LHCN-M2 (cell line): ENCODE measurements at regions not wholly inside any gene's neighbourhood (a gene's known extent, or its start where the extent isn't known, plus 50 kb on each side); places are given as distances from the start of the nearest gene placed in this dataset.

Source experiments
- DNase-seq: peaks from one replicate; pipeline ENCODE4 v3.0.0-alpha.2; 2012; ENCODE audit warnings: low read depth

DNA sequence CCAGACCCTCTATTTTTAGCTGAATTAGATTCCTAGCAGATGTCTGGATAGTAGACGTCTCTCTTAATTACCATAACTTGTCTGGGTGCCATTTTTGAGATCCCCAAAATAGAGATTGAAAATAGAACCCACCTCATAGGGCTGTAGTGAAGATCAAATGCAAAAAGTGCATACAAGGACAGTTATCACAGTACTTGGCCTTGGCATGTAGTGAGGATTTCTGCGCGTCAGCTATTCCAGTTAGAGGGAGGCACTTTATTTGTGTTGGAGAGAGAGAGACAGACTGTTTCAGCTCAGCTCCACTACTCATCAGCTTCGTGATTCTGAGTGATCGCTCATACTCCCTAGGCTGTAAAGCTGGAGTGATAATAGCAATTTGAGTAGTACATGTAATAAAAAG, 59.6 kb upstream of the CDH13 start:
- DNase-seq, result no peak

DNA sequence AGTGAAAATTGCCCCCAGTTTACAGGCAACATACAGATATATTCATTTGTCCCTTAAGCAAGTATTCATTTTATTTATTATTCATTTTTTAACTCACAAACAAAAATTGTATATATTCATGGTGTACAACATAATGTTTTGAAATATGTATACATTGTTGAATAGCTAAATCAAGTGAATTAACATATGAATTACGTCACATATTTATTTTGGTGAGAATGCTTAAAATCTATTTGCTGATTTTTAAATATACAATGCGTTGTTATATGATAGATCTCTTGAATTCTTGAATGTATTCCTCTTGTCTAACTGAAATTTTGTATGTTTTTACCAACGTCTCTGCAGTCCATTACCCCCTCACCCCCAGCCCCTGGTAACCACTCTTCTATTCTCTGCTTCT, 63.4 kb upstream of the CDH13 start:
- DNase-seq, result no peak

DNA sequence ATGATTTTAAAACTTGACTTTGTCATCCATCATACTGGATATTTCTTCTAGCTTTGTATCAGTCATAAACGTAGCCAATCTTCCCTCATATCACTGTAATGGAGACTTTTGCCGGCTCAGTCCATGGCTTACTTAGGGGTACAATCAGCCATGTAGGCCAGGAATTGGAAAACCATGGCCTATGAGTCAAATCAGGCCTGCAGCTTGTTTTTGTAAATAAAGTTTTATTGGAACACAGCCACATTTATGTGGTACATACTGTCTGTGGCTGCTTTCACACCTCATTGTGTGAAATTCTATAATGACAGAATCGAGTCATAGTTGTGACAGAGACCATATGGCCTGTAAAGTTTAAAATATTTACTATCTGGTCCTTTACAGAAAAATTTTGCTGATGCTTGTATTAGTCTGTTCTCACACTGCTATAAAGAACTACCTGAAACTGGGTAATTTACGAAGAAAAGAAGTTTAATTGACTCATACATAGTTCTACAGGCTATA, 64.5 kb upstream of the CDH13 start:
- no peak for DNase-seq

DNA sequence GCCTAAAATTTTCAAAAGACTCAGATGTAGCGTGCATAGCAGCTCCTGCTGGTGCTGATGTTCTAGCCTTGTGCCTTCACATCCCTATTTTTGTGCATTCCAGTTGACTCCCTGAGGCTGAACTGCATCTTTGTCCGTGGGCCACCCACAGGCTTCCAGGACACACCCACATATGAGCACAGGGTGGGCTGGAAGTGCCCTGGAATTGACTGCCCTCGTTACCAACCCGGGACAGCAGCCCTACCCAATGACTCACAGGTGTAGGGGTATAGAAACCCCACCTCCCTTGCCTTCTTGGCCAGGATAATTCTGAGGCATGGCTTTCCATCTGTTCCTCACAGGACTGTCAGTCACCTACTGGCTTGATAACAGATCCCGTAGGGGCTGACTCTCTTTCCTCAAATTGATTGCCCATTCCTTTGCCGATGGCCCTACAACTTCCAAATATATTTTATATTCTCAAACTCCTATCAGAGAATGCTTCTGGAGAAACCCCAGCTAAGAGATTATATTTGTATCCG, 65.9 kb upstream of the CDH13 start:
- no peak for DNase-seq

DNA sequence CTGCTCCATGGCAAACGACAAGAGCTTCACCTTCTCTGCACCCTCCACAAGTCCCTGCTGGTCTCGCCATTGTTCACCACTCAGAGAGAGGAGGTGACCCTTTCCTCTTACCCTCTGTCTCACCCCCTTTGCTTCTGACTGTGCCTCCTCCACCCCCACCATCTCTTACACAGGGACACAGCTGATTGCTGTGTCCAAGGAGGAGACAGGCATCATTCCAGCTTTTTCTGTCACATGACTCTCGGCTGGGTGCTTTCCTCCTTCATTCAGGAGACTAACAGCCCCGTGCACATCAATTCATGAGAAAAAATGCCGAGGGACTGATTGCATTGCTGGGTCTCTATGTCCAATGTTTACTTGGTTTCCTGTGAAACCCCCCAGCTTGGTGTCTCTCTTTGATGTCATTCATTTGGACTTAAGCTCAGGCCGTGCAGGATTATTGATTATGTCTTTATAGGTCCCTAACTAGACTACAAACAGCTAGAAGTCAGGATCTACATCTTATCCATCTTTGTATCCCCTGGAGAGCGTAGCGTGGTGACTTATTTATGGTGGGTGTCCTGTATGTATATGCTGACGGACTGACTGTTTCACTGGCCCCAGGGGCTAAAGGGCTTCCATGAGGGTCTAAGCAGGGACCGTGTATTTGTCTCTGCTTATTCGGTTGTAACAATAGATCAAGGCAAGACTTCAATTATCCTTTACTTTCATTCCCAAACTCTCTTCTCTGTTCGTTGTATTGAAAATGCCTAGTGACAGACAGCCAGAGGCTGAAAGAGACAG, 82.2 kb upstream of the CDH13 start:
- DNase-seq, result no peak

DNA sequence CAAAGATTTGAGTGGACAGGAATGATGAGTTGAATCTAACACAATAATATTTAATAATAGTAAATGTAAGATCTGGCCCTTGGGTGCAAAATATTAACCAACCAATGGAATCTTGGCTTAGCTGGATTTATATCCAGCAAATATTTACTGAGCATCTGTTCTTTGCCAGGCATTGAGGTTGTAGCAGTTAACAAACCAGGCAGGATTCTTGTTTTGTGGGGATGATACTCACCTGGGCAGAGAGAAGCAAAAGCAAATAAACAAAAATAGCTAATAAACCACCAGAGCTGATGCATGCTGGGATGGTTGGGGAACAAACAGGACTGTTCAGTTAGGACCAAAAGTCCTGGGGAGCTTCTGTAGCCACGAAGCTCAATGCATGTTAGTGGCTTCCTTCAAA, 84.1 kb upstream of the CDH13 start:
- DNase-seq, result no peak

DNA sequence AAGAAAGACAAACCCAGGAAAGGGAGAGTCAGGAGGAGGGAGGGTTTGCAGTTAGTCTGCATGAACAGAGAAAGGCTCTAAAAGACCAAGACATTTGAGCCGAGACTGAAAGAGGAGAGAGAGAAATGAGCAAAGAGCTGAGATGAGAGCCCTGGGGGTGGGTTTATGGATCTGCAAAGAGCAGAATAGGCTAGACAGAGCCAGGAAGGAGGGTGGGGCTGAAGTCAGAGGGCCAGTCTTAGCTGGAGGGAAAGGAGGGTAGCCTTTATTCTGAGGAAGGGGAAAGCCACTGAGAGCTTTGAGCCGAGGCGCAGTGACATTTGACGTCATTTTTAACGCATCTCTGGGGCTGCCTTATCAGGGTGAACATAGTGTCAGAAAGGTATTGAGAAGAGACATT, 85.7 kb upstream of the CDH13 start:
- DNase-seq, result no peak

DNA sequence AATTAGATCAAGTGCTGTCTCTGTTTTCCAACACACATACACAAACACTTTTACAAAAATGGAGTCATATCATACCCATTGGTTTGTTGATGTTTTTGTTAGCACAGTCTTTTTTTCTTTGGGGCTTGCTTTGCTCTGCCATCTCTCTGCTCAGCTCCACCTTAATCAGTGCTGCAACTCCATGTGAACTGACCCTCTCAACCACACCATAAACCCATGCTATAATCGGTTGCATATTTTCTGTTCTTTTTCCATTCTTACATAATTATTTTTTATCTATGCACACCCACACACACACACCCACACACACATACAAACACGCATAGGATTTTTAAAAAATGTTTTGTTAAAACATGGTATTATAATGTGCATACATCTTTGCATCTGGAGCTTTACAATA, 91.0 kb upstream of the CDH13 start:
- no peak for DNase-seq

DNA sequence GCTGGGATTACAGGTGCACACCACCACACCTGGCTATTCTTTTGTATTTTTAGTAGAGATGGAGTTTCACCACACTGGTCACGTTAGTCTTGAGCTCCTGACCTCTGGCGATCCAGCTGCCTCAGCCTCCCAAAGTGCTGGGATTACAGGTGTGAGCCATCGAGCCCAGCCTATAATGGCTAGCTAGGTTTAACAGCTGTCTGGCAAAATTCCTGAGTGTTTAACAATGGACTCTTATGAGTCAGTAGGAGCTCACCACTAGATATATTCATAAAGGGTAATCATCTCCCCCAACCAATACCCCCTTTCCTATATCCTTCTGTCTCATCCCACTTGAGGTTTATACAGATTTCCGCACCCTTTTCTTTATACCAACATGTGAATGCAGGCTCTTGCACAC, 91.5 kb upstream of the CDH13 start:
- DNase-seq, result no peak

DNA sequence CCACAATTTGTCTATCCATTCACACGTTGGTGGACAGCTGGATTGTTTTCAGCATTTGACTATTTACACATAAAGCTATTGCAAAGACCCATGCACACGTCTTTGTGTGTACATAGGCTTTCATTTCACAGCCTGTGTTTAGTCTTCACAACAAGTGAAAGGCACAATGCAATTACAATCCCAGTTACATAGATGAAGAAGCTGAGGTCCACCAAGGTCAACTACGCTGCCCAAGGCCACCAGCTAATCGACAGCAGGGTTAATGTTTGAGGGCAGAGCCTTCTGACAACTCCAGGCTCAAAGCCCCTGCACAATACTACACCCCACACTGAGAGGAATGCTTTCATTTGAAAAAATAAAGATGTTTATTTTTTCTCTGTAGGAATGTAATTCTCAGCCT, 93.6 kb upstream of the CDH13 start:
- DNase-seq, result no peak

DNA sequence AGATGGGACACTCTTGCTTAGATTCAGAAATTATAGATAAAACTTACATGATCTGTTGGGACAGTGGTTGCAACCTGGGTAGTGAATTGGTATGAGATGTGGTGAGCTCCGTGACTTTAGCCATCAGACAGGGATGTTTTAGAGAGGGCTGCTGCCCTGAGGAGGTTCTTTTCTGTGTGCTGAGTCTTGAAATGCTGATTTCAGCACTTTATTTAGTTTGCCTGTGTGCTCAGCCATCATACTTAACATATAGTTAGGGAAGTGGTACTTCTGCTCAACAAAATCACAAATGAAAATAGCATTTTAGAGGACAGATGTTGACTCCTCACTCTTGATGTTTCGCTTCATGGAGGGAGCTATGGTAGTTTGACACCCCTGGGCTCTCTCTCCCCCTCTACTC, 95.9 kb upstream of the CDH13 start:
- no peak for DNase-seq

DNA sequence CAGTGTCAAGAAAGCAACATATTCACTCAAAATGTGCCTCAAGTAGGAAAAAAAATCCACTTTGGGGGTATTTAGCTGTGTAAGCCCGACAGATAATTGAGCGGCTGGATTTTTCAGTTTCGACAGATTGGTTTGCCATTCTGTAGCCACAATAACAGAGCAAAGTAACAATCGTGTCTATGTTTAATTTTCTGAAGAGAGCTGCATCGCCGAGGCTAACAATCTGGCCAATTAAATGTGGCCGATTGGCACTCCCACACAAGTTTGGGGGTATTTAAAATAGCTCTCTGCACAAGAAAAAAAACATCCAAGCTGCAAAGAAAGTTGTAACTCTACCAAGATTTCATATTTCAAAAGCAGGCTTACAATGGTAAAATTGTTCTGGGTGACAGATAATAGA, 99.7 kb upstream of the CDH13 start:
- DNase-seq, result no peak

DNA sequence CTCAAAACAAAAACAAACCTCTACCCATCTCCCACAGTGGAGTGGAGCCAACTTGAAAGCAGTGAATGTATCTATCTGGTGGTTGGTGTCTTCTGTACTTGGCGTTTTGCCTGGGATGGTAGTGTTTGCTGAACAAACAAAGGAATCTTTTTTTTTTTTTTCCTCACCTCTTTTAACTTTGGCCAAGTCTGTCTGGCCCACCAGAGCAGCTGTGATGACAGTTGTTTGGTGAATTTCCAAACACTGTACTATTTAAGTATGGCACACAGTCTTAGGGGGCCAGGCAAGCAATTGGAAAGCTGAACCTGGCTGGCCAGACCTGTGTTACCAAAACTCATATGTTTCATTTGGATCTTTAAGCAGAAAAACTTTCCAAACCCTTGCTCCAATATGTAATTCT, 101.8 kb upstream of the CDH13 start:
- peak; percentile 28 for DNase-seq

DNA sequence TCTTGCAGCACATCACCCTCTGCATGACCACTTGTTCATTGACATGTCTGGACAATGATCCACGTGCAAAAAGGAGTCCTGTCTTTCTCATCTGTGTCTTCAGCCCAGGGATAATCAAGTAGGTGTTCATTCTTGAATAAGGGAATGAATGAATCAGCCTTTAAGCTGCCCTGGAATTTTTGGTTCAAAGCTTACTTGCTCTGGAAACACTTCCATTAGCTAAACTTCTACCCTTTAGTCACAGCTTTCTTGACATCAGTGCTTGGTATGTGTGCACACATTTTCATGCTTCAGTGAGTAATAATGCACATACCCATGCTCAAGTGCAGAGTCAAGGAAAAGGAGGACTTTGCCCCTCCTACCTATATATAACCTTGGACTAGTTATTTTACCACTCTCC, 103.0 kb upstream of the CDH13 start:
- no peak for DNase-seq

DNA sequence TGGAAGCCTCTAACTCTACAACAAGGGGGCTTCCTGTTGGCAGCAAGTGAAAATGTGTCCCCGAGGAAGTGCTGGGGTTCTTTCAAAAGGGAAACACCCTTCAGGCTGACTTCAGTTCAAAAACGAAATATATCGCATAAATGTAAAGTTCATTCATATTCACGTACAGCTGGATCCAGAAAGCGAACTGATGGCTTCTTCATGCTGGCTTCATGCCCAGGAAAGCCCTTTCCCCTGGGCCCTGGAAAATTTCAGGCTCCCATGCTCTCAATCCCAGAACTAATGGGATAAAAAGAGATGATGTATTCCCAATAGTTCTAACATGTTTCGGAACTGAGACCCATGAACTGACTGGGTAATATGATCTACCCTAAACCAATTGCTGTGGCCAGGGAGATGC, 104.7 kb upstream of the CDH13 start:
- DNase-seq, result no peak

DNA sequence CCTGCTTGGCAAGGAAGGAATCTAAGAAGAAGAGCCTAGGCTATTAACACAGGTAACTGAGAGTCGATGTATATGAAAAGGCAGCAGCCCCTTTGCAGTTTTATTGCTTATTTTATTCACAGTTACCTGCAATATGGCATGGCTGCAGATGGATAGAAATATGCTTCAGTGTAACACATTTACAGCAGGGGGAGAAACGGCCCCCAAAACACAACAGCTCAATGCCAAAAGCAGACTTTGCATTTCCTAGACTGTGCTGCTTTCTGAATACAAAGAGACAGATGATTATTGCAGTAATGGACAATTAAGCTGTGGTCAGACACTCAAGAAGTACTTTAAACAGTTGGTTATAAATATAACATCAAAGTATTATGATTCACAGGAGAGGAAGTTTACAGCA, 108.0 kb upstream of the CDH13 start:
- DNase-seq, result no peak

DNA sequence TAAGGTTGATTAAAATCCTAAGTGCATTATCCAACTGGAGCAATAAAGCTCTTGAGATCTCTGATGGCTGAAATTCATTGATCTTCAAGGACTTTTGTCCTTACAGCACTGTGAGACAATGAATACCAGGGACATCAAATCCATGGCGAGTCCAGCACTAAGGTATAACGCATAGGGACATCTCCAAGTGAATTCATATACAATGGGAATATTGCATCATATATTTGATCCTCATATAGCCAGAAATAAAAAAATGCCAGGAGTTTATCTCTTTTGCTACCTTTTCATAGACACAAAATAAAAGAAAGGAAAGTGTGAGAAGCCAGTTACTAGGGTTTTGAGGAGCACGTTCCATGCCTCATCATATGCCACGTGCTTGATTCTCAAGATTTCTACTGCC, 112.5 kb upstream of the CDH13 start:
- DNase-seq, result no peak

DNA sequence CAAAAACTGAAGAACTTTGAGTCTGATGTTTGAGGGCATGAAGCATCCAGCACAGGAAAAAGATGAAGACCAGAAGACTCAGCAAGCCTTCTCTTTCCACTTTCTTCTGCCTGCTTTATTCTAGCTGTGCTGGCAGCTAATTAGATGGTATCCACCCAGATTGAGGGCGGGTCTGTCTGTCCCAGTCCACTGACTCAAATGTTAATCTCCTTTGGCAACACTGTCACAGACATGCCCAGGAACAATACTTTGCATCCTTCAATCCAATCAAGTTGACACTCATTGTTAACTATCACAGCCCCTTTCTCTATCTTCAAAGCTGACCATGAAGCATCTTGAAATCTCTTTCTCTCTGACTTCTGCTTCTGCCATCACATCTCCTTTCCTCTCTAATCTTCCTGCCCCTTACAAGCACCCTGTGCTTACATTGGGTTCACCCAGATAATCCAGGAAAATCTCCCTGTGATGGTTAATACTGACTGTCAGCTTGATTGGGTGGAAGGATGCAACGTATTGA, 115.9 kb upstream of the CDH13 start:
- DNase-seq, result no peak

DNA sequence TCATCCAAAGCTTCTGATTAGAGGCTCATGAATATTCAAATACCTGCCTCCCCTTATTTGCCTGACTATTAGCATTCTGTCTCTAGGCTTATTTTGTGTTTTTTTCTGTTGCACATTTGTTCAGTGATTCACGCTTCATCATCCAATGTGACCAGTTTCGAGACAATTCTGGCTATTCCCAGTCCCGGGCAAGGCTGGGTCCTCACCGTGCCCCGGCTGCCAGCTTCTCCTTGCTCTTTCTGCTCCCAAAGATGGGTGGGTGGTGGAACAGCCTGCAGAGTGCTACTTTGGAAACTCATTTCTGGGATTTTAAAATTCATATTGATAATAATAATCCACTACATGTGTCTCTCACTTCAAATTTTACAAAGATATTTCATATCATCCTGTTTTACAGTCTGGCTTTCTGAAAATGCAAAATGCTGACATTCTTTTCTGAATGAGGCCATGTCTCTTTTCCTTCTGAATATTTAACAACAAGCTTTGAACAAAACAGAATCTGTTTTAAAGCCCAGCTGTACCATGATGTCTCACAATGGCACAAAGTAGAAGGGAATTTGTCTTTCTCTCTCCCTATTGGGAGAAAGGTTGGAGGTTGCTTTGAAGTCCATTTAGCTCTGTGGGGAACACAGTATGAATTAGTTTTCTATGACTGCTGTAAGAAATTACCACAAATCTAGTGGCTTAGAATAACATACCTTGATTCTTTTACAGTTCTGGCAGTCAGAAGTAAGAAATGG, 116.9 kb upstream of the CDH13 start:
- peak; percentile 53 for DNase-seq

DNA sequence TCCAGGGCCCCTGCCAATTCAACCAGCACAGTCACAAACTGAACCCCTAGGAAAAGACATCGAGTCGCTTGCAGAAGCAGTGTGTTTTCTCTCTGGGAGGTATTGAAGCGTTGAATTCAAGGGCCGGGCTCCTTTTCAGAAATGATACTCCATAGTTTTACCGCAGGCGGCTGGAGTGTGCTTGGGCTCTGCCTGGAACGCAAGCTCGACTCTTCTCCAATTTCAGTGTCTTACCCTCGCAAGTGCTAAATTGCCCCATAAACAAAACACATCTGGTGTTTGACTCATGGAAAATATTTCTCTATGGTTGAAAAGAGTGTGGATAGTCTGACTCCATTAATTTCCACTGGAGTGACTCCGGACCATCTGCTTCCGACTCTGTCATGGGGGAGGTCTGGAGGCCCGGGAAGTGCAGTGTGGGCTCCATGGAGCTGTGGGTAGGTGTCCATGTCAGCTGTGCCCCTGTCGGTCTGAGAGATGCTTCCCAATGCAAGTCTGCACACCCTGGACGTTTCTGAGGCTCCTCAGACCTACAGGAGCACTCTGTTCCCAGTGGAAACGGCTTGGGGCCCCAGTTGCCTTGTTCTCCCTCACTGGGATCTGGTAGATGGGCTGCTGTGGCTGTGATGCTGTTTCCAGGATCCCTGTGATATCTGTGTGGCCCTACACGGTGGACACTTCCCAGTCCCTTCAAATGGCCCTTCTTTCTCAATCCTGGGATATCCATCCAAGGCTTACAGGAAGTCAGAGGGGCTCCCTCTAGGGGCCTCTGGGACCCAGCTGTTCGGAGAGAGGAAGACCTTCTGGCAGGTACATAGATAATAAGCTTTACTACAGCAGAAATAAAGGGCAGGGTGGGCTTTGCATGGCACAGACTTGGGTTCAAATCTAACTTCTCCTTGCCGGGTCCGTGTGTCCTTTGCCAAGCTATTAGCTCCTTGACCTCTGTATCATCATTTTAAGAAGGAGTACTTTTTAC, 119.8 kb upstream of the CDH13 start:
- peak; percentile 49 for DNase-seq

DNA sequence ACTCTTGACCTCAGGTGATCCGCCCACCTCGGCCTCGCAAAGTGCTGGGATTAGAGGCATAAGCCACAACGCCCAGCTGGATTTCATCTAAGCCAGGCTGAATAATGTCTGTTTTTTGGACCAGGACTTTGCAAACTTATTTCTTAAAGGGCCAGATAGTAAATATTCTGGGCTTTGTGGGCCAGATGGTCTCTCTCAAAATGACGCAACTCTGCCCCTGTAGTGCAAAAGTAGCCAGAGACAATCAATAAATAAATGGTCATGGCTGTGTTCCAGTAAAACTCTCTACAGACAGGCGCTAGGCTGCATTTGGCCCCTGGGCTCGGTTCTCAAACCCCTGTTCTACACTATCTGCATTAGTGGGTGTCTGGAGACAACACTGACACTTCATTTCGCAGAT, 121.9 kb upstream of the CDH13 start:
- no peak for DNase-seq

DNA sequence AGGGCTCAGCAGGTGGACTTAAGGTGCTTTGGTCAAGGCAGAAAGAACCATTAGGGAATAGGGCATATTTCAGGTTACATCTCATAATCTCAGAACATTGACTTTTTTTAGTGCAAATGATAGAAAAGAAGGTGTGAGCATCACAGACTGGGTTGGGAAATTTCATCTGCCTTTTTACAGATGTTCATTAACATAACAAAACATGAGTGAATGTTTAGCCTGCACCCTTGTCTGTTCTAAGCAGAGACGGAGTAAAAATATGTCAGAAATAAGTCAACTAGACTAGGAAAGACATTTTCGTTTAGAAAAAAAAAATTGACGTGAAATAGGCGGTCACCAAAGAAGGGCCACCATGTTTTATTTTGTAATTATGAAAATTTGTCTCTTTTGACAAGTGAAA, 127.5 kb upstream of the CDH13 start:
- no peak for DNase-seq
